Mucosa of stomach (tissue), 1 donor: ENCODE measurements at regions not wholly inside any gene's neighbourhood (a gene's known extent, or its start where the extent isn't known, plus 50 kb on each side); places are given as distances from the start of the nearest gene placed in this dataset.

Experiments
- H3K27me3 ChIP-seq: one replicate; pipeline ENCODE4 v1.7.0; 2013; ENCODE audit warnings: mild to moderate bottlenecking, low read length; ENCODE audit not compliant: control insufficient read depth, insufficient read depth
- H3K36me3 ChIP-seq: one replicate; pipeline ENCODE4 v1.7.0; 2013; ENCODE audit warnings: low read length; ENCODE audit not compliant: control insufficient read depth, insufficient read depth
- H3K4me1 ChIP-seq: one replicate; pipeline ENCODE4 v1.7.0; 2013; ENCODE audit warnings: mild to moderate bottlenecking, low read length; ENCODE audit not compliant: control insufficient read depth, insufficient read depth
- H3K4me3 ChIP-seq: one replicate; pipeline ENCODE4 v1.7.0; 2013; ENCODE audit warnings: low read length
- H3K9ac ChIP-seq: one replicate; pipeline ENCODE4 v1.7.0; 2013; ENCODE audit warnings: mild to moderate bottlenecking, low read length, moderate library complexity
- H3K9me3 ChIP-seq: one replicate; pipeline ENCODE4 v1.7.0; 2013; ENCODE audit warnings: mild to moderate bottlenecking, low read length, moderate library complexity; ENCODE audit not compliant: control insufficient read depth
- donor health status: Pancreatic carcinoma.

DNA sequence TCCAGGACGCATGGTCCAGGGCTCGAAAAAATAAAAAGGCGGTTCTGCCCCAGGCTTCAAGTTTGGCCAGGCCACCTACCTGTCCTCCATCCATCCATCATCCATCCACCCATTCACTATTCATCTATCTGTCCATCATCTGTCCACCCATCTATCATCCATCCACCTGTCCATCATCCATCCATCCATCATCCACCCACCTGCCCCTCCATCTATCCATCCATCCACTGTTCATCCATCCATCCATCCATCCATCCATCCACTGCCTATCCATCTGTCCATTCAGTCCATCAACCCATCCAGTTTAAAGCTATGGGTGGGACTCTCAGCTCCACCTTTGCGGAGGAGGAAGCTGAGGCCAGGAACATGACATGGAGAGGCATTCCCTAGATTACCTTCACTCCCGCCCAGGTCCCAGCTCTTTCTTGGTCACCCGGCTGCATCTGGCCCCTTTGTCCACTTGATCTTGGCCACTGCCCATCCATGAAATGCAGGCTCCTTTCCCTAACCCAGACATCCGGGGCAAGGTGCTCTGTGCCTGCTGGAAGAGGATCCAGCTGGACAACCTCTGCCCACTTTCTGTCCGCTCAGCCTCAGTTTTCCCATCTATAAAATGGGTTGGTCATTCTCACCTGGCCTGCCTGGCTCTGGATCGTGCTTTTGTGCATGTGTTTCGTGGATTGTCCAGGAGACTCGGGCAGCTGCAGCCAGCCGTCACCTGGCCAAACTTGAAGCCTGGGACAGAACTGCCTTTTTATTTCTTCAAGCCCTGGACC is 236.0 kb upstream of the CIBAR2 start:
- Histone ChIP-seq H3K4me3 (no peak overlapping the region), H3K4me1 (peaks cover 42% of the 10 kb centered on the region), H3K9me3 (no peaks in the 10 kb centered on the region), H3K36me3 (no peaks in the 10 kb centered on the region), H3K9ac (no peak overlapping the region), H3K27me3 (no peaks in the 10 kb centered on the region)

DNA sequence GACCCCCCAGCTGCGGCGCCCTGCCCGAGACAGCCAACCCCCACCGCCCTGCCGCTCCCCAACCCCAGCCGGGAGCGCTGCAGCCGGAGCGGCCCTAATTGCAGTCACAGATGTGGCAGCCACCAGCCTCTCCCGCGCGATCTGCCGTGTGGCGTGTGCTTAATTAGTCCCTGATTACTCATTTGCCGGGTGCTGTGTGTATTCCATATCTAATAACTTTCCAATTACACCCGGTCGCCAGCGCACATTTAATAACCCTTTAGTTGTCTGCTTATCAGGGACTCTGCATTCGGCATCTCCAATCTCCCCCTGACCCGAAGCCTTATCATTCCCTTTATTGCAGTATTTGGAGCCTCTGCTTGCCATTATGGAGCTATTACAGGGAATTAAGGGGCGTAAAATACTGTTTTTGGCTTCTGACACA is 236.7 kb upstream of the CIBAR2 start:
- H3K27me3 ChIP-seq = no peaks in the 10 kb centered on the region
- no peaks in the 10 kb centered on the region for H3K9me3 ChIP-seq
- no peak overlapping the region for H3K4me3 ChIP-seq
- no peaks in the 10 kb centered on the region for H3K36me3 ChIP-seq
- H3K9ac ChIP-seq = no peak overlapping the region
- peaks cover 49% of the 10 kb centered on the region for H3K4me1 ChIP-seq

DNA sequence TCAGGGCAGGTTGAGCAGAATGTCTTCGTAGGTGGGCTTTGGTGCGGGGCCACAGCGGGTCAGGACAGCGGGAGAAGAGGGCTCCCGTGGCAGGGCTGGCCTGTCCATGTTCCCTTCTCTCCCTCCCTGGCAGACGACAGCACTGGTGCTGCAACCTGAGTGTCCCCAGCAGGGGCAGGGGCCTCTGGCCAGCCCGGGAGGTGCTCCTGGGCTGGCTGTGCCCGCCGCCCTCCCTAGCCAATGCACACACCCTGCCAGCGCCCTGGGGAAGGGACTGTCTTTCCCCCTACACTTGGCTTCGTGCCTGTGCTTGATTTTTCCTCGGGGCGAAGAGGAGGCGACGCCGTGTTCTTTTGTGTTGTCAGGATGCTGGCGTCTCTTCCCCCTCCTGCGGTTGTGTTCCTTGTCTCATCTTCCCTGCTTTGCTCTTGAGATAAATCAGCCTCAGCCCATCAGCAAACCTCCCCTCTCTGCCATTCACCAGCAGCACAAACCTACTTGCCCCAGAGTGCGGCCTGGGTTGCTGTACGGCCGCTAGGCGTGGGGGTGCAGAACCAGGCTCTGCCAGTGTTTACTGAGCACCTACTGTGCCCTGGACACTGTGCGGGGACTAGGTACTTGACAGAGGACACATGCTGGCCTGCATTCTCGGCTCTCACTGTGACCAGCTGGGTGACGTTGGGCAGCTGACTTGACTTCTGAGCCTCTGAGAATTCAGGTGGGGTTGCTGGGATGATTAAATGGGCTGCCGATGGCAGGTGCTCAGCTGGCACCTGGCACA is 237.3 kb upstream of the CIBAR2 start:
- H3K4me1 ChIP-seq = peaks cover 56% of the 10 kb centered on the region
- H3K36me3 ChIP-seq = no peaks in the 10 kb centered on the region
- H3K9ac ChIP-seq = no peak overlapping the region
- no peaks in the 10 kb centered on the region for H3K27me3 ChIP-seq
- no peak overlapping the region for H3K4me3 ChIP-seq
- no peaks in the 10 kb centered on the region for H3K9me3 ChIP-seq

DNA sequence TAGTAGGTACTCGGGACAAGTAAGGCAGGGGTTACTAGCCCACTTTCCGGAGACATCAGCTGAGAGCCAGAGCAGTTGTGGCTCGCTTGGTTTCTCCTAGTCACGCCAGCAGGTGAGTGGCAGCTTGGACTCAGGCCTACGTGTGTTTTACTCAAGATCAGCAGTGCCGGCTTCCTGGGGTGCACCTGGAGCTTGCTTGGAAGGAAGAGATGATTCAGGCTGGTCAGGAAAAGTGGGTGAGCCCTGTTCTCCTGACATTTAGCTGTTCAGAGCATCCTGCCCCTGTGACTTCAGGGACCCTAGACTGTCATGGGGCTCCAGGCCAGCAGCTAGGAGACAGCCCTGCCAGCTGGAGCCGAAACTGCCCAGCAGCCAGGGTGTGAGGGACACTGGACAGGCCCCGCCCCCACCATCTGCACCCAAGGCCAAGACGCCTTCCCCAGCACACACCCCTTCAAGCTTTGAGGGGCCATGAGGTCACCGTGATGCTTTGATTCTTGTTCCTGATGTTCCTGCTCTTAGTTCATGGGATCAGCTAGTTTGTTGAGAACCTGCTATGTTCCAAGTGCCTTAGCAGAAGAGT is 238.0 kb upstream of the CIBAR2 start:
- peaks cover 62% of the 10 kb centered on the region for H3K4me1 ChIP-seq
- no peaks in the 10 kb centered on the region for H3K9me3 ChIP-seq
- H3K27me3 ChIP-seq = no peaks in the 10 kb centered on the region
- no peak overlapping the region for H3K9ac ChIP-seq
- no peaks in the 10 kb centered on the region for H3K36me3 ChIP-seq
- H3K4me3 ChIP-seq = no peak overlapping the region

DNA sequence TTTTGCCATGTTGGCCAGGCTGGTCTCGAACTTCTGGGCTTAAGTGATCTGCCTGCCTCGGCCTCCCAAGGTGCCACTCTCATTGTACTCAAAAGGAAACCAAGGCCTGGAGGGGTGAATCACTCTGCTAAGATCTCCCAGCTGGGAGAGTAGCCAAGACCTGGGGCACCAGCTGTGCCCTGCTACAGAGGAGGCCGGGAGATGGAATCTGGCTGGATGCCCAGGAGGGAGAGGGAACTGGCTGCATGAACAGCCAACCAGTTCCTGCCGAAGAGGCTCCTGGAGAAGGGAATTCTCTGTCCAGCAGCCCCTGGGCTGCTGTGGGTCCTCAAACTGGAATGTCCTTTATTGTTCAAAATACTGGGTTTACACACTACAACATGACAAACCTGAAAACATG is 238.7 kb upstream of the CIBAR2 start:
- H3K4me3 ChIP-seq = no peak overlapping the region
- no peak overlapping the region for H3K9ac ChIP-seq
- no peaks in the 10 kb centered on the region for H3K9me3 ChIP-seq
- H3K27me3 ChIP-seq = no peaks in the 10 kb centered on the region
- H3K4me1 ChIP-seq = peaks cover 63% of the 10 kb centered on the region
- H3K36me3 ChIP-seq = no peaks in the 10 kb centered on the region

DNA sequence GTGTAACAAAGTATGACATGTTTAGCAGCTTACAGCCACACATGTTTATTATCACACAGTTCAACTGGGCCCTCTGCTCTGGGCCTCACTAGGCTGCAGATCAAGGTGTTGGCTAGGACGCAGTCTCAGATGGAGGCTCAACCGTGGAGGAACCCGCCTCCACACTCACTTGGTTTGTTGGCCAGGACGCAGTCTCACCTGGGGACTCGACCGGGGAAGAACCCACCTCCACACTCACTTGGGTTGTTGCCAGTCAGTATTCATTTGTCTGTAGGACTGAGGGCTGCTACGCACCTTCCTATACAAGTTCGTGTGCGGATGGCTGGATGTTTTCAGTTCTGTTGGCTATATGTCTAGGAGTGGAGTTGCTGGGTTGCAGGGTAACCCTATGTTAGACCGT is 240.7 kb upstream of the CIBAR2 start:
- Histone ChIP-seq H3K4me3 (no peak overlapping the region), H3K9me3 (no peaks in the 10 kb centered on the region), H3K27me3 (no peaks in the 10 kb centered on the region), H3K9ac (no peak overlapping the region), H3K4me1 (peaks cover 63% of the 10 kb centered on the region), H3K36me3 (no peaks in the 10 kb centered on the region)

DNA sequence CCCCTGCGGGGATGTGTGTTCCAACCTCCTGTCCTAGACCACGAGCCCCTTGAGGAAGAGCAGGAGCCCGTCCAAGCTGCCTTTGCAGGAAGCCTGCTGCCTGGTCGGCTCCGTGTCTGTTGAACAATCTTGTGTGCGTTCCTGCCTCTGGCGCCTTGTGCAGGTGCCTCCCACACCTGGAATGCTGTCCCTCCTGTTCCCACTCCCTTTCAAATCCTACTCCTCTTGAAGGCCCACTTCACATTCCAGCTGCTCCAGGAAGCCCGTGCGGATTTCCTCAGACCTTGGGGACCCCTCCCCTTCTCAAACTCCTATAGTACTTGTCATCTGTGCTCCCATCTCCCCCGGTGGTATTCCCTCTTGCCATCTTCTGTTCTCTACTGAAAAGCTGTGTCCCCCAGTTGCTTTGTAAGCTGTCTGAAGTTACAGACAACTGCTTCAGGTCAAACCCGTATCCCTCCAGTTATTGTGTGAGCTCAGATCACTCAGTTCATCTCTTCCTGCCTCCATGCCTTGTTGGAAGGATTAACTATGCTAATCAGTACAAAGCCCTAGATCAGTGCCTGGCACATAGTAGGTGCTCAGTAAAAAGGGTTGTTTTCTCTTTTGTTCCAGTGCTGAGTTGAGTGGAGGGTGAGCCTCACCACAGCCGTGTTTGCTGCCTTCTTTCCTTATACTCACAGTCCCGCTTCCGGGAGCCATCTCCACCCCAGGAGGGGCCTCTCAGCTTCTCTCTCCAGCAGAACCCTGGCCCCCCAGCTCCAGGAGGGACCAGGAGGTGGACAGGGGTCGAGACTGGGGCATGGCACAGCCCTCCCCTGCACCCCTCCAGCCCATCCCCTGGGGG is 241.8 kb upstream of the CIBAR2 start:
- Histone ChIP-seq H3K27me3 (no peaks in the 10 kb centered on the region), H3K4me3 (no peak overlapping the region), H3K36me3 (no peaks in the 10 kb centered on the region), H3K9ac (no peak overlapping the region), H3K4me1 (peaks cover 62% of the 10 kb centered on the region), H3K9me3 (no peaks in the 10 kb centered on the region)

DNA sequence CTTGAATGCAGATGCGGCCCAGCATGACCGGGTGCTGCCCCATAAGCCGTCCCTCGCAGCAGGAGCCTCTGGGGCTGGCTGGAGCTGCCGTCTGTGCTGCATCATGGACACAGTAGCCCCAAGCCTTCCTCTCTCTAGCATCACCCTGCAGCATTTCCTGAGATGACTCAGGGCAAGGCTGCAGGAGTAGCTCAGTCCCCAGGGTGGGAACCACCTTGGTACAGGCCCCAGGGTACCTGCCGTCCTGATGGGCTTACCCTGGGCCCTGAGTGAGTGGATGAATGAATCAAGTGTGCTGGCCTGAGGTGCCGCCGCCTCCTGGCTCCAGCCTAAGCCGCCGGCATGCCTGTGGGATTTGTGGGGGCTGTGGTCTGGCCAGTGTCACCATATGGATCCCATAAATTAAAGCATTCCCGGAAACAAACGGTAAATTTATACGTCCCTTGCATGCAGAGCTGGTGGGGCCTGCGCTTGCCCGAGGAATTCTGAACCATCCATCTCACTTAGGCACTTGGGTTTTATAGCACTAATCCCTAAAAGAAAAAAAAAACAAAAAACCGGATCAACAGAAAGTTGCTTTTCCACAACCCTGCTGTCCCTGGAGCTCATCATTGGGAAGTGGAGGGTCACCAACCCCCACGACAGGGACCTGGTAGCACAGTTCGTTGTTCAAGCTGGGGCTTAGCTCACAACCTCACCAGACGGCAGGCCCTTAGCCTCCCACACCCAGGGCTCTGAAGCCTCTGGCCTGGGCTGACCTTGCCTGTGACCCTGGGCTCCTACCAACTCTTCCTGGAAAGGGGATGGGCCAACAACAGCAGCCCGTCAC is 242.6 kb upstream of the CIBAR2 start:
- Histone ChIP-seq H3K9me3 (no peaks in the 10 kb centered on the region), H3K4me3 (no peak overlapping the region), H3K27me3 (no peaks in the 10 kb centered on the region), H3K9ac (no peak overlapping the region), H3K36me3 (no peaks in the 10 kb centered on the region), H3K4me1 (peaks cover 62% of the 10 kb centered on the region)

DNA sequence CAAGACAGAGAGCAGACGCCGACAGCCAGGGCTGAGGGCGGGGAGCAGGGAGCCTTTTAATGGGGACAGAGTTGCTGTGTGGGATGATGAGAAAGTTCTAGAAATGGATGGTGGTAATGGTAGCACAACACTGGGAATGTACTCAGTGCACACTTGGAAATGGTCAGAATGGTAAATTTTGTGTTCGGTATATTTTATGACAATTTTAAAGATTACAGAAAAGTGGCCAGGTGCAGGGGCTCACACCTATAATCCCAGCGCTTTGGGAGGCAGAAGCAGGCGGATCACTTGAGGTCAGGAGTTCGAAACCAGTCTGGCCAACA is 243.2 kb upstream of the CIBAR2 start:
- Histone ChIP-seq H3K36me3 (no peaks in the 10 kb centered on the region), H3K27me3 (no peaks in the 10 kb centered on the region), H3K4me1 (peaks cover 62% of the 10 kb centered on the region), H3K9ac (no peak overlapping the region), H3K4me3 (no peak overlapping the region), H3K9me3 (no peaks in the 10 kb centered on the region)

DNA sequence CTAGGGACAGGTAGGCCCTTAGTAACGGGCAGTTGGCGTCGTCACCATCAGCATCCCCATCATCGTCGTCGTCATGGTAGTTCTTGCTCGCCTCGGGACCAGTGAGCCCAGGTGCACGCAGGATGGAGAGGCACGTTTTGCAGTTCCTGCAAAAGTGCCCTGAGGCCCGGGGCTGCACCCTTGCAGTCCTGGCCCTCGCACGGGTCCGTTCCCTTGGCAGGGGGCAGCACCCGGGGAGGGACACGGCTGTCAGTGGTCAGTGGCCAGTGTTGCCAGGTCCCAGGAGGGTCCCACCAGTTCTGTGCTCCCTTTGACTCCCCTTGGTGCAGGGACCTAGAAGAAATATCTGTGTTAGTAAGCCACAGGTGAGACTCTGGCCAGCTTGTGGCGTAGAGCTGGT is 243.9 kb upstream of the CIBAR2 start:
- Histone ChIP-seq H3K9ac (no peak overlapping the region), H3K4me3 (no peak overlapping the region)

DNA sequence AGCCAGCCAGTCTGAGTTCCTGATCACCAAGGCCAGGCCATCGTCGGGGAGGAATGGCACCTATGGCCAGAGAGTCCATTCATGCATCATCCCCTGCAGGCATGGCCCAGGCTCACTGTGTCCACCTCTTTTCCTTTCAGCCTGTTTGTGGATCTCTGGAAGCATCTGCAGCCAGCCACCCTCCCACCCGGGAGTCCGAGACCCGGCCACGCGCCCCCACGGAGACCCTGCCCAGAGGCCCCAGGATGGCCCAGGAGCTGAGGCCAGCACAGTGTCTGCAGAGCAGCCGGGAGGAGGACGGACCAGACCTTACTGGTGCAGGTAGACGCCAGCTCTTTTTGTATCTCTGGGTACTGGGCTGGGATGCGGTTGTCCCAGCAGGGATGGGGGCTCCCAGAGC is 245.1 kb upstream of the CIBAR2 start:
- no peaks in the 10 kb centered on the region for H3K9me3 ChIP-seq
- H3K36me3 ChIP-seq = no peaks in the 10 kb centered on the region
- no peak overlapping the region for H3K4me3 ChIP-seq
- peaks cover 66% of the 10 kb centered on the region for H3K4me1 ChIP-seq
- H3K27me3 ChIP-seq = no peaks in the 10 kb centered on the region
- H3K9ac ChIP-seq = no peak overlapping the region

More for the DNA sequence above, 243.9 kb upstream of the CIBAR2 start:
- peaks cover 63% of the 10 kb centered on the region for H3K4me1 ChIP-seq
- H3K9me3 ChIP-seq = no peaks in the 10 kb centered on the region
- no peaks in the 10 kb centered on the region for H3K27me3 ChIP-seq
- H3K36me3 ChIP-seq = no peaks in the 10 kb centered on the region
